ENCODE measurements at regions not wholly inside any gene's neighbourhood (a gene's known extent, or its start where the extent isn't known, plus 50 kb on each side); places are given as distances from the start of the nearest gene placed in this dataset.
"Not testable (repeated sequence)": the region's sequence is repeated elsewhere in the genome, so short reads cannot be mapped to it uniquely, and the experiment has no call there.

DNA sequence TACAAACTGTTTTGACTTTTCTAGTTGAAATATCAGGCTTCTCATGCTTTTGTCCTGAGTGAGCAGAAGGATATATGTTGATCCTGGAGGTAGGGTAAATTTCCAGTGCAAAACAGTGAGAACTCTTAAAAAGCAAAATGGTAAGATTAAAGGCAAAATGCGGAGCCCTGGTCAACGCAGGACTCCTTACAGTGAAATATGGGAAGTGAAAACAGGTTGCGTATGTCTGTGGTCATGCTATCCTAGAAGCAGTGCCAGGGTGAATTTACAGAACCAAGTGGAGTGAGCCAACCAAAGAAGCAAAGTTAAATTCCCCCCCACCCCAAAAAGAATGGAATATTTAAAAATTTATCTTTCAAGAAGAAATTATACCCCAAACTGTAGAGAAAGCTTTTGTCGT is 256.4 kb downstream of the NR2F2 start:
- DNase-seq, result peak; percentile 6 to 21

DNA sequence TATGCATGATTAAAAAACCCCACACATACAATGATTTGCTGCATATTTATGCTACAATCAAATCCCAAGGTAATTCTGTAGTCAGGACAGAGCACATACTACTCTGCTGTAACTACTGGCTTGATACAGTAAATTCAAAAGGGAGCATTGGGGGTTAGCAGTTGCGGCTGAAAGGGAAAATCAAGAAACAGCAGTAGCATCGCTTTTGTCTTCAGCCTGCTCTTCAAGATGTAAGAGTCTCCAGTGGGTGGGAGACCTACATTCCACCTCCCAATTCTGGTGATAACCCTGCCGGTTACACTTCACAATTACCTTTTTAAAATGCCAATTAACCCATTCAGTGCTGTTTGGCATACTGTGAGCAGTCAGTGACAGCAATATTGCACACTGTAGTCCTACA is 259.4 kb downstream of the NR2F2 start:
- DNase-seq, result no peak

- DNase-seq, result no peak
These were observed 263.2 kb downstream of the NR2F2 start for GRCh38 chr15:96593735-96594134.

- DNase-seq, result no peak
These were observed 265.5 kb downstream of the NR2F2 start for GRCh38 chr15:96595951-96596350.

- no peak for DNase-seq
These were observed 268.0 kb downstream of the NR2F2 start for GRCh38 chr15:96598514-96598913.

DNA sequence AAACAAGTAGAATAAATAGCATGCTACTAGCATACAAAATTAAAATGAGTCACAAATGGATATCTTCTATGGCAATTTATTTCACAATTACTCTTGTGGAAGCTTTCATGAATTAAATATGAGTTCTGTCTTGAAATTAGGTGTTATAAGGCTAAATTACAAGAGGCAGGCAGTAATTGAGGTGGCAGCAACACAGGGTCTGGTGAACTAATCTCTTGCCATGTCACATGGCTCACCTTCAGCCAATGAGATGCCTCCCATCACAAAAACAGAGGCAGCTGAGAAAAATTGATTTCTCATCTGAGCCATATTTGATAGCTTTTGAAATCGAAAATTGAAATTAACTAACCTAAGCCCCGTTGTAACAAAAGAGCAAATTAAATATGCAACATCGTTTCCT is 268.8 kb downstream of the NR2F2 start:
- no peak for DNase-seq

- no peak for DNase-seq
These were observed 269.9 kb downstream of the NR2F2 start for GRCh38 chr15:96600350-96600749.

DNA sequence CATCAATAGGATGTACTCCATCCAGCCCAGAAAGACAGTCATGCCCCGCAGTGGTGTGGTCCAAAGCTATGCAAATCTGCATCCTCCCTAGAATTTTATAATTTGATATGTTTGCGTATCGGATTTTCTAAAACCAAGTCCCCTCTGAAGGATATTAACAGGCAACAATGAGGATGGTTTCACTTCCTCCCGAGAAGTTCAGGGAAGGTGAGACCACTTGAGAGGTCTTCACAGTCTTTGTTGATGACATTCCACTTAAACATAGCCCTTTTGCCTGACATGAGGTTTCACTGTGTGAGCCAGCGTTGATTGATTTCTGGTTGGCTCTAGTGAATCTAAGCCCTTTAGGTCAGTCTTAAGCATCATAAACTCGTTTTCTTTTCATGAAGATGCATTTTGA is 276.1 kb downstream of the NR2F2 start:
- DNase-seq, result no peak

DNA sequence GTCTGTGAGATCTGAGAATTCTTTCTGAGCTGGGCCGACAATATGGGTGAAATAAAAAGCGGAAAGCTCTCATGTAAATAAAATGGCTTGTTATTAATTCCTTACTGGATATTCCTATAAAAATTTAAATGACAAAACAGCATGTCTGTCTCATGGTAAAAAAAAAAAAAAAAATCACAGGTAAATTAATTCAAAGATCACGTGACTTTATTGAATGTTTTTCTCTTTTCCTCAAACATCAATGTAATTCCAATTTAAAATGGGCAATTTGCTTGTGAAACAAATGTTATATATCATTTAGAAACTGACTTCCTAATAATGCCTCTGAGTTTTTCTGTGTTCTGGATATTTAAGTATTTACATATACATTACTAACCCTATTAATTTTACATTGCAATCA is 280.3 kb downstream of the NR2F2 start:
- DNase-seq, result no peak

- DNase-seq, result no peak
These were observed 282.4 kb downstream of the NR2F2 start for GRCh38 chr15:96612917-96613316.

DNA sequence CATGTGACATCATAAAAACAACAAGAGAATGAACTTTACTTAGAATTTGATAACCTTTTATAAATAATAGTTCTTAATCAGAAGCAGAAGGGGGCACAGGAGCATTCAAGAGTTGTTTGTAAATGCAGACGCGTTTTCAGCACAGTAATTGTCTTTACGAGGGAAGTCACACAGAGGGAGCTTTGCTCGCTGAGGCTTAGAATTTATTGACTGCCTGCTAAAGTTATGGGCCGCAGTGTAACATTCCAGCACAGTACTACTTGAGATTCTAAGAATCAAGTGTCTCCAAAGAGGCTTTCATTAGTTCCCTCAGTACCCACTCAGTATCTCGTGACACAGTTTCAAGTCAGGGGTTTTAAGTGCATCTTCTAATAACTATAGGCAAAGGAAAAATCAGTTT is 288.7 kb downstream of the NR2F2 start:
- DNase-seq, result no peak

DNA sequence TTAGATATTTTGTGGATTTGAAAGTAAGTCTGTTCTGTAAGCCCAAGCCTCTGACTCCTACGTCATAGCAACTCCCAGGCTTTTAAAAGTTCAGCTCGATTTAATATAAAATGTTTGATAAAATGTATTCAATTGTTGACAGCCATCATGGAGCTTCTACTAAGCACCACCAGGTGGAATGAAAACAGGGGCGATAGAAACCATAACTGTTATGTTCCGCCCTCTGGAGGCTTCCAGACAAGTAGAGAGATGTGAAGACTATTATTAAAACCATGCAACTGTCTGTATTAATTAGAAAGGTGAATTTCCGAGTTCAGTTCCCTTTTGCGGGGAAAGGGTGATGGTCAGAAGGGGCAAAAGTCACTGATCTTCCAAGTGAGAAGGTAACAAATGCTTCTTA is 292.2 kb downstream of the NR2F2 start:
- DNase-seq, result no peak

GRCh38 chr15:96625256-96625655 is 294.8 kb downstream of the NR2F2 start:
- no peak for DNase-seq

DNA sequence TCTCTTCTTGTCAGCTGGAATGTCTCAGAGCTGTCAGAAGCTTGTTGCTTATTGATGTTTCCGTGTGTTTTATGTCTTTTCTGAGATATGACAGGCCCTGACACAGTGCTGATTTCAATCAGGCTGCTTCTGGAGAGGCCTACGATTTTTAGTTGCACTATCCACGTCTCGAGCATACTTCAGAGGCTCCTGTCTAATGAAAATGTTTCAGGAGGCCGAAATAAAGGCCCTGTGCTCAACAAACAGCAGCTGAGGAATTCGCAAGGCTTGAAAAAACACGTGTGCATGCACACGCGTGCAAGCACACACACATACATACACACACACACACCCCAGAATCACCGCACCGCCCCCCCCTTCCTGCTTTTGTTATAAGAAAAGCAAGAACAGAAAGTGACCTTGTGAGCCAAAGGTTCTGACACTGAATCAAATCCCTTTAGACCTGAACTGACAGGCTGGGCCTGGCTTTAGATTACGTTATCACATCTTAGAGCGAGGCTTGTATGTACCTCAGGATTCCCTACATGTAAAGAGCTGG is 296.6 kb downstream of the NR2F2 start:
- DNase-seq, result no peak

DNA sequence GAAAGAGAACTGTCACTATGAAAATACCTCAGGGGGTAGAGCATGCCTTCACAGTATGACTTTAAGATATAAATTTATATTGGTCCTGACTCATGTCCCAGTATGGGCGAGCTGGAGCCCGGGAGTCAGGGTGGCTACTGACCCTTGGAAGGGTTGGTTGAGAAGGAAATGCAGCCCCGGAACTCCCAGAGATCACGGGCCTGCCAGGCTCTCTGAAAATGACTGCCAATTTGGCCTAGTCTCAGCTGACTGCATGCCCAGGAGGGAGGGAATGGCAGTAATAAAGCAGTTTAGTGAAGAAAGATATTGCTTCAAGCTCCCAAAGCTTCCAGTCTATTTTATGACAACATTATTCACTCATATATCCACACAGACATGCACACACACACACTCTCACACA is 299.0 kb downstream of the NR2F2 start:
- no peak for DNase-seq

- no peak for DNase-seq
These were observed 308.3 kb downstream of the NR2F2 start for GRCh38 chr15:96638793-96639192.

DNA sequence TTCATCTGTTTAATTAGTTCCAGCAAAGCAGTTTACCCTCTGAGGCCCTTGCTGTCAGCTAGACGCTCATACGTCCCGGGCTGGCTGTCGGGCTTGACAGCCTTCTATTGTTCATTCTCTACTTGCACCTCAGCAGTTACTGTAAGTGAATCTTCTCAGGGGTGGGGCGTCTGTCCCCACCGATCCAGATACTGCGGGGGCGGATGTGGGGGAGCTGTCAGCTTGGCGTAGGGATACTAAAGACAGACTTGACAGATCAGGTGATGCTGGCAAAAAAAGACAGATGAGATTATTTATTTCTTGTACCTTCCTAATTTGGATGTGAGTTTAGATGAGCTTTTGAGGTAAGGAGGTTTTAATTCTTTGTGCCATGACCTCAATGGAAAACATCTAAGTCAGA is 315.3 kb downstream of the NR2F2 start:
- DNase-seq, result no peak

DNA sequence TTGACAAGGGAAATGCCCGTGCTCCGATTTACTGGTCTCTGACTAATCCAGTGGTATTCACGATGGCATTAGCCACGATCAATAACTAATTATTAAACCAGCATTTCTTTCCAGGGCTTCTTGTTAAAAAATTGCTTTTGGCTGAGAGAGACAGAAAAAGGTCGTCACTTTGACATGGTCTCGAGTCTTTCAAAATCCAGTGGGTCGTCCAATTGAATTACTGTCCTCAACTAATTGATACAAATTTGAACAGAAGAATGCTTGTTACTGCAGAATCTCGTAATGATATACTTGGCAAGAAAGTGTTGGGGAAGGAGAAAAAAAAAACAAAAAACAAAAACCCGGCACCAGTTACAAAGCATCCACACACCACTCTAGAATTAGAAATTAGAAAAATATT is 318.4 kb downstream of the NR2F2 start:
- no peak for DNase-seq

- DNase-seq, result no peak
These were observed 326.6 kb downstream of the NR2F2 start for GRCh38 chr15:96657096-96657495.

DNA sequence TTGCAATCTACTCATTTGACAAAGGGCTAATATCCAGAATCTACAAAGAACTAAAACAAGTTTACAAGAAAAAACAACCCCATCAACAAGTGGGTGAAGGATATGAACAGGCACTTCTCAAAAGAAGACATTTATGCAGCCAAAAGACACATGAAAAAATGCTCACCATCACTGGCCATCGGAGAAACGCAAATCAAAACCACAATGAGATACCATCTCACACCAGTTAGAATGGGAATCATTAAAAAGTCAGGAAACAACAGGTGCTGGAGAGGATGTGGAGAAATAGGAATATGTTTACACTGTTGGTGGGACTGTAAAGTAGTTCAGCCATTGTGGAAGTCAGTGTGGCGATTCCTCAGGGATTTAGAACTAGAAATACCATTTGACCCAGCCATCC is 336.5 kb downstream of the NR2F2 start:
- not testable (repeated sequence) for DNase-seq

- DNase-seq, result no peak
These were observed 339.9 kb downstream of the NR2F2 start for GRCh38 chr15:96670389-96670788.

DNA sequence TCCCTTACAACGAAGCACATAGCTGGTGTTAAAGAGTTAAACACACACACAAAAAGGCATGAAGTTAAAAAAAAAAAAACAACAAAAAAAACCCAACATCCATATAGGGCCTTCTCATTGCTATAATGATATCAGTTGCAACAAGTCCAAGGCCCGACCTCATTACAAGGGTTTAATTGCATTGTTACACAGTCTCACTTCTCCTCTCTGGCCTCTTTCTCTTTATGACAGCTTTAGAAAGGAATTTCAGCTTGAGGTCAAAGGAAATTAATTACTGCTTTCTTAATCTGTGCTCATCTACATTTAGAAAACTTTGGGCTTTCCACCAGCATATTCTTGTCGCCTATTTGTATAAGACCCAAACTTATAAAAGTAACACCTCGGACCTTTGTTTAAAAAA is 342.1 kb downstream of the NR2F2 start:
- no peak for DNase-seq

GRCh38 chr15:96678386-96678785 is 347.9 kb downstream of the NR2F2 start:
- DNase-seq, result no peak

DNA sequence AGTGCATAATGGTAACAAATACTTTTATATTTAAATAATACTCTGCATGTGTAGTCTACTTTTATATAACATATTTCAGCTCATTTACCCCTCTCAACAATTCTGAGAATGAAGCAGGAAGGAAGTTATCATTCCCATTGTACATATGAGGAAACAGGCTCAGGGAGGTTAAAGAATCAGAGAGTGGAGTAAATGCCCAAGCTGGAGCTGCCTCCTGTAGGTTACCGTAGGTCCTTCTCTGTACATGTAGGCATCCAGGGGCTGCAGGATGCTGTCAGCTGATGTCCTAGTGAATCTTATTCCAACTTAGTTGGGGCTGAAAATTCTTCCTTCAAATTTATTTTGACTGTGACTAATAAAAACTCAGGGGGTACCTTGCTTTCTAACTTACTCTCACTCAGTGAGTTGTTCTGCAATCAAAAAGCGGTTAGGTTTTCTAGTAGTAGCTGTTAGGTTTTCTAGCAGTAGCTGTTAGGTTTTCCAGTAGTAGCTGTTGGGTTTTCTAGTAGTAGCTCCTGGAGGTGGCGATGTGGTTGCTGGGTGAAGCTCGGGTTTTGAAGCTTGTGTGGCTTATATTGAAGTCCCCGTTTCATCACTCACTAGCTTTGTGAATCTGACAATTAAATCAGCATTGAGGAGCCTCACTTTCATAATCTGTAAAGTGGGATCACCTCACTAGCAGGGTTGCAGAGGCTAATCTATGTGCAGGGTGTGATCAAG is 357.0 kb downstream of the NR2F2 start:
- DNase-seq, result no peak

DNA sequence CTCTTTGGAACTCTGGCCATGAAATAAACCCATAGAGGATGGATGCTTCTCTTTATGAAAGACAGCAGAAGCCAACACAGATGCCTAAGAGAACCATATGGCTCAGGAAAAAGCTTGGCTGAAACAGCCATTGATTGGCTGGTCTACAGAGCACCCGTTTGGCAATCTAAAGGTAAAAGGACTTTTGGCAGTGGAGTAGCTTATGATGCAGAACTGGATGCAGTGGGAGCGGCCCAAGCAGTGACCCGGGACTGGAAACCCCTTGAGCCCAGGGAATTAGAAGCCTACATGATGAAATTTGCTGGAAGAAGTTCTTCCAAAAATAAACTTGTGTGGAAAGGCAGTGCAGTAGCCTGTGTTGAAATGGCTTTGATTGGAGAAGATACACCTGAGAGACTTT is 360.2 kb downstream of the NR2F2 start:
- DNase-seq, result no peak

All from CD4-positive, alpha-beta T cell treated with Interleukin-4 for 1 hour (primary cell).